H1 (cell line): ENCODE measurements at regions not wholly inside any gene's neighbourhood (a gene's known extent, or its start where the extent isn't known, plus 50 kb on each side); places are given as distances from the start of the nearest gene placed in this dataset.

Experiments
- CTCF ChIA-PET: fragments of 300-600 bp; sonication (Branson Sonifier 250); formaldehyde crosslinking; loops from one replicate; lab custom pipeline; 2021; ENCODE audit not compliant: partially characterized antibody; lab: Charles Lee
- POLR2A ChIA-PET: fragments of 300-600 bp; sonication (Branson Sonifier 250); formaldehyde crosslinking; loops from one replicate; lab custom pipeline; 2021; ENCODE audit warnings: inconsistent platforms; ENCODE audit not compliant: partially characterized antibody; lab: Charles Lee
- DNase-seq, 2 experiments: peaks; one replicate each; pipeline versions ENCODE4 v3.0.0 to v3.0.0-alpha.2; 2010 to 2022; ENCODE audit warnings: low spot score in 2 of 2, low read depth in 1 of 2, mixed read lengths in 1 of 2
- FAIRE-seq: peaks from 2 replicates; lab custom pipeline; 2011; peaks lifted over from hg19 to GRCh38; lab: Jason Lieb, UNC
- H2AFZ ChIP-seq: 2 replicates; pipeline ENCODE4 v1.8.1; 2012; ENCODE audit warnings: low read length, inconsistent platforms
- H2AK5ac ChIP-seq: 2 replicates; pipeline ENCODE4 v1.6.1; 2013; ENCODE audit warnings: low read depth, low read length
- H2BK120ac ChIP-seq: replicated peaks from 2 replicates; pipeline ENCODE3; 2013; ENCODE audit warnings: low read depth, low read length, inconsistent platforms
- H2BK12ac ChIP-seq: 2 replicates; pipeline ENCODE4 v1.6.1; 2013; ENCODE audit warnings: low read depth, low read length
- H2BK15ac ChIP-seq: 2 replicates; pipeline ENCODE4 v1.6.1; 2013; ENCODE audit warnings: low read length
- H2BK20ac ChIP-seq: 2 replicates; pipeline ENCODE4 v1.6.1; 2013; ENCODE audit warnings: low read length
- H2BK5ac ChIP-seq: 2 replicates; pipeline ENCODE4 v1.6.1; 2013; ENCODE audit warnings: low read depth, low read length
- H3K14ac ChIP-seq: 2 replicates; pipeline ENCODE4 v1.6.1; 2013; ENCODE audit warnings: inconsistent platforms; ENCODE audit not compliant: insufficient read length
- H3K18ac ChIP-seq: 2 replicates; pipeline ENCODE4 v1.6.1; 2013; ENCODE audit warnings: low read length; ENCODE audit errors: extremely low read depth
- H3K23ac ChIP-seq: 2 replicates; pipeline ENCODE4 v1.6.1; 2013; ENCODE audit warnings: inconsistent platforms; ENCODE audit not compliant: insufficient read length
- H3K23me2 ChIP-seq: 2 replicates; pipeline ENCODE4 v1.6.1; 2013; ENCODE audit warnings: low read depth, low read length
- H3K27ac ChIP-seq: 2 replicates; pipeline ENCODE4 v1.6.1; 2011; ENCODE audit warnings: low read depth, low read length, inconsistent platforms
- H3K27me3 ChIP-seq, 4 experiments: replicated peaks in 1 of 4; 1 replicate in 1 of 4; 2 replicates in 3 of 4; pipeline versions ENCODE4 v1.6.1 to v1.8.1; 2011 to 2013; ENCODE audit warnings: low read length in 3 of 4, mild to moderate bottlenecking in 3 of 4, inconsistent platforms in 2 of 4, mixed read lengths in 2 of 4, moderate library complexity in 1 of 4; ENCODE audit not compliant: control insufficient read depth in 3 of 4, insufficient read depth in 3 of 4; ENCODE audit errors: extremely low read depth in 1 of 4
- H3K36me3 ChIP-seq, 4 experiments: 2 replicates each; pipeline versions ENCODE4 v1.6.1 to v1.8.1; 2011 to 2013; ENCODE audit warnings: mild to moderate bottlenecking in 4 of 4, low read length in 3 of 4, moderate library complexity in 2 of 4, control low read depth in 1 of 4, inconsistent platforms in 1 of 4; ENCODE audit not compliant: insufficient read depth in 4 of 4, control insufficient read depth in 2 of 4
- H3K4ac ChIP-seq: replicated peaks from 2 replicates; pipeline ENCODE3; 2013; ENCODE audit warnings: low read length, low read depth, mixed read lengths, inconsistent platforms; ENCODE audit not compliant: insufficient read length
- H3K4me1 ChIP-seq, 4 experiments: replicated peaks in 1 of 4; 1 replicate in 1 of 4; 2 replicates in 3 of 4; pipeline versions ENCODE4 v1.6.1 to v1.8.1; 2011 to 2013; ENCODE audit warnings: low read length in 3 of 4, inconsistent platforms in 2 of 4, mixed read lengths in 1 of 4; ENCODE audit not compliant: insufficient read depth in 4 of 4, control insufficient read depth in 3 of 4
- H3K4me2 ChIP-seq, 2 experiments: 2 replicates each; pipeline versions ENCODE4 v1.6.1 to v1.8.1; 2011 to 2013; ENCODE audit warnings: low read depth in 2 of 2, low read length in 2 of 2, control low read depth in 1 of 2, inconsistent platforms in 1 of 2, mild to moderate bottlenecking in 1 of 2; ENCODE audit not compliant: insufficient read depth in 1 of 2
- H3K4me3 ChIP-seq, 4 experiments: fragments of 200-600, 300-600 bp in 1 of 4; sonication (generic), shearing (Covaris generic), sonication (Bioruptor Twin) in 1 of 4; 2 replicates each; pipeline versions ENCODE4 v1.5.1 to v1.8.1; 2011 to 2016; ENCODE audit warnings: low read length in 4 of 4, low read depth in 3 of 4, control low read depth in 2 of 4, inconsistent platforms in 2 of 4, mild to moderate bottlenecking in 2 of 4, mixed read lengths in 1 of 4, moderate library complexity in 1 of 4; ENCODE audit not compliant: insufficient read depth in 2 of 4; ENCODE audit errors: extremely low read depth in 1 of 4
- H3K56ac ChIP-seq: replicated peaks from 2 replicates; pipeline ENCODE3; 2013; ENCODE audit warnings: low read depth, mild to moderate bottlenecking, mixed read lengths, low read length, inconsistent platforms; ENCODE audit not compliant: insufficient read length
- H3K79me1 ChIP-seq: 2 replicates; pipeline ENCODE4 v1.6.1; 2013; ENCODE audit warnings: low read depth, low read length, control low read depth
- H3K79me2 ChIP-seq, 2 experiments: 2 replicates each; pipeline versions ENCODE4 v1.6.1 to v1.8.1; 2012 to 2013; ENCODE audit warnings: low read length in 2 of 2, mild to moderate bottlenecking in 2 of 2, inconsistent platforms in 1 of 2; ENCODE audit not compliant: insufficient read depth in 2 of 2, control insufficient read depth in 1 of 2
- H3K9ac ChIP-seq, 4 experiments: replicated peaks in 1 of 4; 1 replicate in 1 of 4; 2 replicates in 3 of 4; pipeline versions ENCODE4 v1.6.1 to v1.8.1; 2011 to 2013; ENCODE audit warnings: low read depth in 3 of 4, low read length in 3 of 4, control low read depth in 2 of 4, mild to moderate bottlenecking in 2 of 4, moderate library complexity in 2 of 4, inconsistent platforms in 1 of 4; ENCODE audit errors: extremely low read depth in 1 of 4
- H3K9me3 ChIP-seq, 2 experiments: 2 replicates each; pipeline versions ENCODE4 v1.6.1 to v1.8.1; 2012 to 2013; ENCODE audit warnings: mild to moderate bottlenecking in 2 of 2, moderate library complexity in 2 of 2, control low read depth in 1 of 2, inconsistent platforms in 1 of 2, low read depth in 1 of 2, low read length in 1 of 2, mixed read lengths in 1 of 2; ENCODE audit not compliant: insufficient read depth in 2 of 2
- H4K20me1 ChIP-seq, 2 experiments: replicated peaks in 1 of 2; 2 replicates each; pipeline versions ENCODE3 to v1.8.1; 2011 to 2013; ENCODE audit warnings: inconsistent platforms in 2 of 2, low read length in 2 of 2, mild to moderate bottlenecking in 1 of 2; ENCODE audit not compliant: insufficient read depth in 2 of 2, control insufficient read depth in 1 of 2
- H4K5ac ChIP-seq: 2 replicates; pipeline ENCODE4 v1.6.1; 2013; ENCODE audit warnings: low read length, low read depth, mixed read lengths, inconsistent platforms; ENCODE audit not compliant: insufficient read length
- H4K8ac ChIP-seq: 2 replicates; pipeline ENCODE4 v1.8.0; 2013; ENCODE audit warnings: mild to moderate bottlenecking, moderate library complexity, low read length, inconsistent platforms; ENCODE audit not compliant: insufficient read depth; ENCODE audit errors: extremely low read depth
- H4K91ac ChIP-seq: replicated peaks from 2 replicates; pipeline ENCODE3; 2013; ENCODE audit warnings: low read length, mixed read lengths, inconsistent platforms; ENCODE audit not compliant: insufficient read length
- GABPA ChIP-seq: IDR thresholded peaks from 2 replicates; pipeline ENCODE4 v1.6.1; 2011; ENCODE audit warnings: mild to moderate bottlenecking, low read length, moderate library complexity, borderline replicate concordance; ENCODE audit not compliant: insufficient read depth
- SIRT6 ChIP-seq: IDR thresholded peaks from one replicate; pipeline ENCODE4 v1.7.1; 2012; ENCODE audit warnings: low read length, inconsistent platforms
- WGBS, 2 experiments: shearing (Covaris generic) in 1 of 2; methylation state at CpG; one replicate each; pipeline versions ENCODE4 v1.1.6 to v1.1.7; 2013 to 2015; ENCODE audit warnings: low lambda C conversion rate in 2 of 2, mixed read lengths in 2 of 2, inconsistent platforms in 1 of 2, low coverage in 1 of 2, missing lambda C conversion rate in 1 of 2; ENCODE audit not compliant: insufficient replicate concordance in 2 of 2, insufficient coverage in 1 of 2, insufficient read length in 1 of 2; ENCODE audit errors: extremely low coverage in 1 of 2, missing lambda C conversion rate in 1 of 2; 5-methylcytosine and 5-hydroxymethylcytosine counted together

- H3K4me1 ChIP-seq, result no peaks in the 10 kb centered on the region
- no peak overlapping the region for H3K4ac ChIP-seq
- no peak overlapping the region for H3K4me3 ChIP-seq
- no peak for FAIRE-seq
- no peak overlapping the region for H2AFZ ChIP-seq
- 90% methylated on average over 1 of the region's 1 CpG; no CpG with 5 or more reads in 1 of the 2 experiments for WGBS, 2 experiments
- H2AK5ac ChIP-seq, result no peak overlapping the region
- no peak overlapping the region for H4K8ac ChIP-seq
- DNase-seq, result no peak
- CTCF ChIA-PET, result interaction anchor here (1.2 kb wide), 1 partner anchor 43 kb away, joined by 3 read pairs; no protein-coding TSS in a partner anchor
- H2BK20ac ChIP-seq, result no peak overlapping the region
- H3K14ac ChIP-seq, result no peak overlapping the region
- H4K91ac ChIP-seq, result no peak overlapping the region
- no peaks in the 10 kb centered on the region for H3K27me3 ChIP-seq
- H2BK120ac ChIP-seq, result no peak overlapping the region
- H3K23ac ChIP-seq, result no peak overlapping the region
- H3K79me1 ChIP-seq, result no peaks in the 10 kb centered on the region
- H3K9me3 ChIP-seq, result peaks cover 0 to 8% of the 10 kb centered on the region in 2 experiments; a peak in 1 of 4 replicates
- H3K23me2 ChIP-seq, result 0 out of 2 replicates have a peak, but pooled peaks cover 3% of the 10 kb centered on the region
- H2BK15ac ChIP-seq, result no peak overlapping the region
- H2BK5ac ChIP-seq, result no peak overlapping the region
- no peak overlapping the region for H3K4me2 ChIP-seq
- no peak overlapping the region for H3K56ac ChIP-seq
- H4K20me1 ChIP-seq, result no peaks in the 10 kb centered on the region
- H3K79me2 ChIP-seq, result no peaks in the 10 kb centered on the region
- no peak overlapping the region for H3K27ac ChIP-seq
- POLR2A ChIA-PET, result interaction anchor here (0.6 kb wide), 1 partner anchor 12 kb away, joined by 4 read pairs; no protein-coding TSS in a partner anchor
- H3K36me3 ChIP-seq, result no peaks in the 10 kb centered on the region; a peak in 1 of 8 replicates
- TF ChIP-seq SIRT6 (no peak), GABPA (no peak)
- no peak overlapping the region for H2BK12ac ChIP-seq
- no peak overlapping the region for H3K18ac ChIP-seq
- no peak overlapping the region for H3K9ac ChIP-seq
- no peak overlapping the region for H4K5ac ChIP-seq
Measured at GRCh38 chr6:73943411-73943810, 247.4 kb downstream of the CD109 start.
